ENCODE measurements at regions not wholly inside any gene's neighbourhood (a gene's known extent, or its start where the extent isn't known, plus 50 kb on each side); places are given as distances from the start of the nearest gene placed in this dataset.

- DNase-seq (ENCODE audit: low read depth in 2 of 2), result peak in 1 of 2 donors; percentile 38
- no peaks in the 10 kb centered on the region for H3K27me3 ChIP-seq (ENCODE audit: control insufficient read depth, insufficient read depth, low read length)
- no peak overlapping the region for H3K9ac ChIP-seq (ENCODE audit: insufficient read depth, low read length)
- TF ChIP-seq CTCF (conservative IDR thresholded peaks at IDR 0.05 in 1 of 2, IDR thresholded peaks at IDR 0.05 in 1 of 2; ENCODE audit: low read depth in 1 of 2, low read length in 2 of 2) (no peak), EZH2 (IDR thresholded peaks at IDR 0.05; ENCODE audit: low read length, missing control alignments) (no peak)
- H3K9me3 ChIP-seq (ENCODE audit: control insufficient read depth, insufficient read depth, low read depth, low read length), result no peaks in the 10 kb centered on the region
- H3K36me3 ChIP-seq (ENCODE audit: control insufficient read depth, insufficient read depth, low read length), result no peaks in the 10 kb centered on the region
- no peak overlapping the region for H3K4me3 ChIP-seq (replicated peaks in 1 of 4; ENCODE audit: control extremely low read depth in 1 of 4, insufficient read depth in 1 of 4, low read depth in 3 of 4, low read length in 4 of 4)
- no peaks in the 10 kb centered on the region for H3K4me1 ChIP-seq (ENCODE audit: control insufficient read depth, extremely low read depth, insufficient read depth, low read length)
- no peak overlapping the region for H3K27ac ChIP-seq (ENCODE audit: insufficient read depth, low read length)
- H2AFZ ChIP-seq (ENCODE audit: low read length), result no peak overlapping the region
- H3K79me2 ChIP-seq (ENCODE audit: control insufficient read depth, insufficient read depth, low read length), result no peaks in the 10 kb centered on the region
- no peak overlapping the region for H3K4me2 ChIP-seq (ENCODE audit: extremely low read depth, insufficient read depth, low read length)
- no peaks in the 10 kb centered on the region for H4K20me1 ChIP-seq (ENCODE audit: control insufficient read depth, extremely low read depth, insufficient read depth, low read length)
These were observed 276.5 kb downstream of the NUAK1 start for GRCh38 chr12:105862163-105862821.

GRCh38 chr12:105864316-105864715 lies 274.4 kb downstream of the NUAK1 start:
- Histone ChIP-seq H3K36me3 (ENCODE audit: control insufficient read depth, insufficient read depth, low read length) (no peaks in the 10 kb centered on the region), H4K20me1 (ENCODE audit: control insufficient read depth, extremely low read depth, insufficient read depth, low read length) (no peaks in the 10 kb centered on the region), H3K4me2 (ENCODE audit: extremely low read depth, insufficient read depth, low read length) (no peak overlapping the region), H3K9ac (ENCODE audit: insufficient read depth, low read length) (no peak overlapping the region), H3K27me3 (ENCODE audit: control insufficient read depth, insufficient read depth, low read length) (no peaks in the 10 kb centered on the region), H2AFZ (ENCODE audit: low read length) (no peak overlapping the region), H3K27ac (ENCODE audit: insufficient read depth, low read length) (no peak overlapping the region), H3K4me1 (ENCODE audit: control insufficient read depth, extremely low read depth, insufficient read depth, low read length) (no peaks in the 10 kb centered on the region), H3K9me3 (ENCODE audit: control insufficient read depth, insufficient read depth, low read depth, low read length) (no peaks in the 10 kb centered on the region), H3K79me2 (ENCODE audit: control insufficient read depth, insufficient read depth, low read length) (no peaks in the 10 kb centered on the region), H3K4me3 (replicated peaks in 1 of 4; ENCODE audit: control extremely low read depth in 1 of 4, insufficient read depth in 1 of 4, low read depth in 3 of 4, low read length in 4 of 4) (no peak overlapping the region)
- DNase-seq (ENCODE audit: low read depth in 2 of 2), result no peak
- TF ChIP-seq CTCF (conservative IDR thresholded peaks at IDR 0.05 in 1 of 2, IDR thresholded peaks at IDR 0.05 in 1 of 2; ENCODE audit: low read depth in 1 of 2, low read length in 2 of 2) (no peak), EZH2 (IDR thresholded peaks at IDR 0.05; ENCODE audit: low read length, missing control alignments) (no peak)

- Histone ChIP-seq H3K27me3 (ENCODE audit: control insufficient read depth, insufficient read depth, low read length) (no peaks in the 10 kb centered on the region), H4K20me1 (ENCODE audit: control insufficient read depth, extremely low read depth, insufficient read depth, low read length) (no peaks in the 10 kb centered on the region), H3K79me2 (ENCODE audit: control insufficient read depth, insufficient read depth, low read length) (no peaks in the 10 kb centered on the region), H3K36me3 (ENCODE audit: control insufficient read depth, insufficient read depth, low read length) (no peaks in the 10 kb centered on the region), H3K9me3 (ENCODE audit: control insufficient read depth, insufficient read depth, low read depth, low read length) (no peaks in the 10 kb centered on the region), H3K4me1 (ENCODE audit: control insufficient read depth, extremely low read depth, insufficient read depth, low read length) (no peaks in the 10 kb centered on the region), H3K9ac (ENCODE audit: insufficient read depth, low read length) (no peak overlapping the region), H2AFZ (ENCODE audit: low read length) (no peak overlapping the region), H3K4me3 (replicated peaks in 1 of 4; ENCODE audit: control extremely low read depth in 1 of 4, insufficient read depth in 1 of 4, low read depth in 3 of 4, low read length in 4 of 4) (no peak overlapping the region), H3K4me2 (ENCODE audit: extremely low read depth, insufficient read depth, low read length) (no peak overlapping the region), H3K27ac (ENCODE audit: insufficient read depth, low read length) (no peak overlapping the region)
- DNase-seq (ENCODE audit: low read depth in 2 of 2), result peak in 1 of 2 donors; percentile 35
- TF ChIP-seq CTCF (conservative IDR thresholded peaks at IDR 0.05 in 1 of 2, IDR thresholded peaks at IDR 0.05 in 1 of 2; ENCODE audit: low read depth in 1 of 2, low read length in 2 of 2), result no peak
- no peak for TF ChIP-seq EZH2 (IDR thresholded peaks at IDR 0.05; ENCODE audit: low read length, missing control alignments)
These were observed 273.9 kb downstream of the NUAK1 start for GRCh38 chr12:105864901-105865300.

Data from fibroblast of lung (primary cell).